ENCODE measurements at regions not wholly inside any gene's neighbourhood (a gene's known extent, or its start where the extent isn't known, plus 50 kb on each side); places are given as distances from the start of the nearest gene placed in this dataset.

GRCh38 chr6:47147175-47147727 is 105.1 kb upstream of the ADGRF1 start:
- H3K4me1 ChIP-seq: no peaks in the 10 kb centered on the region
- H3K9me3 ChIP-seq: no peaks in the 10 kb centered on the region
- TF ChIP-seq CTCF (IDR thresholded peaks at IDR 0.05): no peak
- H3K27ac ChIP-seq: no peak overlapping the region
- no peak overlapping the region for H3K4me3 ChIP-seq
- no peaks in the 10 kb centered on the region for H3K27me3 ChIP-seq
- 35 to 46% methylated on average over 5 of the region's 5 CpGs for WGBS, 2 donors
- H3K36me3 ChIP-seq: no peaks in the 10 kb centered on the region
- DNase-seq (ENCODE audit: low spot score in 2 of 2): no peak

DNA sequence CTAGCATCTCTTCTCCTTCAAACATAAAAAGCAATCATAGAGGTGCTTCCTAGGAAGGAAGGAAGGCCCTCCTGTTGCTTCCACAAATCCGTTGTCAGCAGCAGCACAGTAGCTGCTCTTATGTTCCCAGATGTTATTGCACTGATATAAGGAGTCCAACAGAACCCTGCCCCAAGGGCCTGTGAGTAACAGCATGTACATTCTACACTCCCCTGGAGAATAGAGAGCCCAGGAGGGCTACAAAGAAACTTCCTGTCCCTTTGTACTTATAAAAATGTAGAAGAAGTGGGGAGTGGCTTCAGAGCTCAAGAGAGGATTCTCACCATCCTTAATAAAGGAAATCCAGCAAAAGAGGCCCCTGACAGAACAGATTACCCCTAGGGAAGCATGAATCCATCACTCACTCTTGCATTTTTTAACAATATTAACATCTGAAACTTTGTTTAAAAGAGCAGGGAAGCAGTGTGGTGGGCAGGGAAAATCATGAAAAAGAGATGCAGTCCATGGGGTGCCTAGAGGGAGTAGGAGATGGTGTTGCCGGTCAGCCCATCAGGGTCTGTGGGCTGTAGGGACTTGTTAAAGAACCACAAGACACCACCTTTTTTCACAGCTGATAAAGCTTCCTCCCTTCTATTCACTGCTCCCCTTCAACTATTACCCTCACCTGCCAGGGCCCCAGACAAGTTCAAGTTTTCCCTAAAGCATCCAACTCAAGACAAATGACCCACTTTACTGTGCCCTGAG is 104.5 kb upstream of the ADGRF1 start:
- no peak for DNase-seq (ENCODE audit: low spot score in 2 of 2)
- Histone ChIP-seq H3K9me3 (no peaks in the 10 kb centered on the region), H3K4me1 (no peaks in the 10 kb centered on the region), H3K4me3 (no peak overlapping the region), H3K36me3 (no peaks in the 10 kb centered on the region), H3K27ac (no peak overlapping the region), H3K27me3 (no peaks in the 10 kb centered on the region)
- TF ChIP-seq EP300 (IDR thresholded peaks at IDR 0.05) (no peak), POLR2A (IDR thresholded peaks at IDR 0.05) (no peak), CTCF (IDR thresholded peaks at IDR 0.05) (no peak)
- WGBS, 2 donors: 42 to 59% methylated on average over 2 of the region's 2 CpGs

DNA sequence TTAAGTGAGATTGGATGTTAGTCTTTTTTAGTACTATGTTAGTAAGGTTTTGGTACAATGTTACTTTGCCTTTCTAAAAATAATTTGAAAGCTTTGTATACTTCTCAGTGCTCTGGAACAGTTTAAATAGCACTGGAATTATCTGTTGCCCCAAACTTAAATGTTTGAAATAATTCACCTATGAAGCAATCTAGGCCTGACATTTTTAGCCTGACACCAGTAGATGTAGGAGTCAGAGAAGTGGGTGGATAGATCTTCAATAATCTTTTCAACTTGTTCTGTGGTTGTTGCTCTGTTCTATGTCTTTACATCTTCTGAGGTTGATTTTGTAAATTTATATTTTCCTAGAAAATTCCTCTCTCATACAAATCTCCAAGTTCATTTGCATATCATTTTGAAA is 103.1 kb upstream of the ADGRF1 start:
- Histone ChIP-seq H3K27me3 (no peaks in the 10 kb centered on the region), H3K27ac (no peak overlapping the region), H3K36me3 (no peaks in the 10 kb centered on the region), H3K4me3 (no peak overlapping the region), H3K4me1 (no peaks in the 10 kb centered on the region), H3K9me3 (no peaks in the 10 kb centered on the region)
- no peak for DNase-seq (ENCODE audit: low spot score in 2 of 2)
- TF ChIP-seq POLR2A (IDR thresholded peaks at IDR 0.05) (no peak), CTCF (IDR thresholded peaks at IDR 0.05) (no peak), EP300 (IDR thresholded peaks at IDR 0.05) (no peak)

- Histone ChIP-seq H3K36me3 (no peaks in the 10 kb centered on the region), H3K9me3 (no peaks in the 10 kb centered on the region), H3K27me3 (no peaks in the 10 kb centered on the region), H3K4me1 (no peaks in the 10 kb centered on the region), H3K4me3 (no peak overlapping the region), H3K27ac (no peak overlapping the region)
- 50 to 55% methylated on average over 4 of the region's 4 CpGs for WGBS, 2 donors
- DNase-seq (ENCODE audit: low spot score in 2 of 2): no peak
- no peak for TF ChIP-seq CTCF (IDR thresholded peaks at IDR 0.05)
- no peak for TF ChIP-seq POLR2A (IDR thresholded peaks at IDR 0.05)
- no peak for TF ChIP-seq EP300 (IDR thresholded peaks at IDR 0.05)
These were observed 102.2 kb upstream of the ADGRF1 start for GRCh38 chr6:47144306-47144705.

DNA sequence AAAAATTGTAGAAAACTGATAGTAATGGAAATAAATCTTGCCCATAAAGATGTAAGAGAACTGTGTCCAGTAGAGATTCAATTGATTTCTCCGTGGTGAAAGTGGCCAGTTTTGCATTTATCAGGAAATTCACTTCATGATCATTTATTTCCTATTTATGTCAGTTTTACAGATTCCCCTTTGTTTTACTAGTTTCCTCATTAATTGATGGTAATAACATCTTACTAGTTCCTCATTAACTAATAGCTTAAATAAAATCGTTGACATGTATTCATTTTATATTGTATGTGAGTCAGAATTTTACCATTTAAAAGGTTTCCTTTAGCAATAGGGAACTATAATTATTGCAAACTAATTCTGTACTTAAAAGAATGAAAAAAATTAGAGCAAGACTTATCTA is 99.8 kb upstream of the ADGRF1 start:
- no peaks in the 10 kb centered on the region for H3K27me3 ChIP-seq
- H3K9me3 ChIP-seq: no peaks in the 10 kb centered on the region
- H3K4me3 ChIP-seq: no peak overlapping the region
- no peaks in the 10 kb centered on the region for H3K36me3 ChIP-seq
- no peak for DNase-seq (ENCODE audit: low spot score in 2 of 2)
- H3K4me1 ChIP-seq: no peaks in the 10 kb centered on the region
- 83% methylated on average over 2 of the region's 2 CpGs for WGBS, 2 donors
- TF ChIP-seq EP300 (IDR thresholded peaks at IDR 0.05) (no peak), CTCF (IDR thresholded peaks at IDR 0.05) (no peak), POLR2A (IDR thresholded peaks at IDR 0.05) (no peak)
- H3K27ac ChIP-seq: no peak overlapping the region
